OCI-LY3 (cell line): ENCODE measurements at regions not wholly inside any gene's neighbourhood (a gene's known extent, or its start where the extent isn't known, plus 50 kb on each side); places are given as distances from the start of the nearest gene placed in this dataset.

Experiments used
- CTCF ChIP-seq: fragments of 200-600, 300-600 bp; sonication (generic); IDR thresholded peaks from 2 replicates; pipeline ENCODE4 v1.5.1; 2014; ENCODE audit warnings: antibody characterized with exemption, low read length, low read depth
- EZH2phosphoT487 ChIP-seq: fragments of 200-600 bp; shearing (Covaris generic); IDR thresholded peaks from 2 replicates; pipeline ENCODE4 v1.6.1; 2018; ENCODE audit warnings: antibody characterized with exemption, mixed run types, low read depth

- TF ChIP-seq CTCF (no peak), EZH2phosphoT487 (no peak)
Observed at GRCh38 chr10:89861199-89861573, 159.8 kb downstream of the KIF20B start.
